ENCODE measurements at regions not wholly inside any gene's neighbourhood (a gene's known extent, or its start where the extent isn't known, plus 50 kb on each side); places are given as distances from the start of the nearest gene placed in this dataset.

DNA sequence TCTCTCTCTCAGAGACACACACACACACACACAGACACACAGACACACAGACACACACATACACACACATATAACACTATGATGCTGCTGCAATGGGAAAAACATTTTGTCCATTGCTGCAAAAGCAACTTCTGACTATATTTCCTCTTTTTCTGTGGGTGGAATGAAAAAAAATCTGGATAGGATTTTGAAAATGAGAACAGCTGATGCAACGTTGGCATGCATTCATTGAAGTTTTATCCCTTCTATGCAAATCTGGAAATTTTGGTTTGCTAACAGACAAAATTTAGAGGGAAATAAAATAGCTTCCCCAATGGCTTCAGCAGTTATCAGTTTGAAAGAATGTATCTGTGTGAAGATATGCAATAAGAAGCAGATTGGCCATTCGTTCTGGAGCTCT lies 763.4 kb upstream of the GRM7 start:
- Histone ChIP-seq H3K36me3 (no peaks in the 10 kb centered on the region), H3K9me3 (no peaks in the 10 kb centered on the region), H3K27me3 (no peaks in the 10 kb centered on the region), H3K4me1 (ENCODE audit: insufficient read depth) (no peaks in the 10 kb centered on the region), H3K27ac (no peak overlapping the region), H3K4me3 (no peak overlapping the region)
- 45 to 55% (median 47%) methylated on average over 2 of the region's 2 CpGs for WGBS, 3 donors
- intact Hi-C loops (cut with DNase I): no loop called here
- no peak for TF ChIP-seq POLR2A (IDR thresholded peaks at IDR 0.05)
- TF ChIP-seq EP300 (IDR thresholded peaks at IDR 0.05): no peak
- TF ChIP-seq, protein P1, sequence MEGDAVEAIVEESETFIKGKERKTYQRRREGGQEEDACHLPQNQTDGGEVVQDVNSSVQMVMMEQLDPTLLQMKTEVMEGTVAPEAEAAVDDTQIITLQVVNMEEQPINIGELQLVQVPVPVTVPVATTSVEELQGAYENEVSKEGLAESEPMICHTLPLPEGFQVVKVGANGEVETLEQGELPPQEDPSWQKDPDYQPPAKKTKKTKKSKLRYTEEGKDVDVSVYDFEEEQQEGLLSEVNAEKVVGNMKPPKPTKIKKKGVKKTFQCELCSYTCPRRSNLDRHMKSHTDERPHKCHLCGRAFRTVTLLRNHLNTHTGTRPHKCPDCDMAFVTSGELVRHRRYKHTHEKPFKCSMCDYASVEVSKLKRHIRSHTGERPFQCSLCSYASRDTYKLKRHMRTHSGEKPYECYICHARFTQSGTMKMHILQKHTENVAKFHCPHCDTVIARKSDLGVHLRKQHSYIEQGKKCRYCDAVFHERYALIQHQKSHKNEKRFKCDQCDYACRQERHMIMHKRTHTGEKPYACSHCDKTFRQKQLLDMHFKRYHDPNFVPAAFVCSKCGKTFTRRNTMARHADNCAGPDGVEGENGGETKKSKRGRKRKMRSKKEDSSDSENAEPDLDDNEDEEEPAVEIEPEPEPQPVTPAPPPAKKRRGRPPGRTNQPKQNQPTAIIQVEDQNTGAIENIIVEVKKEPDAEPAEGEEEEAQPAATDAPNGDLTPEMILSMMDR (IDR thresholded peaks at IDR 0.05): no peak
- no peak for DNase-seq

DNA sequence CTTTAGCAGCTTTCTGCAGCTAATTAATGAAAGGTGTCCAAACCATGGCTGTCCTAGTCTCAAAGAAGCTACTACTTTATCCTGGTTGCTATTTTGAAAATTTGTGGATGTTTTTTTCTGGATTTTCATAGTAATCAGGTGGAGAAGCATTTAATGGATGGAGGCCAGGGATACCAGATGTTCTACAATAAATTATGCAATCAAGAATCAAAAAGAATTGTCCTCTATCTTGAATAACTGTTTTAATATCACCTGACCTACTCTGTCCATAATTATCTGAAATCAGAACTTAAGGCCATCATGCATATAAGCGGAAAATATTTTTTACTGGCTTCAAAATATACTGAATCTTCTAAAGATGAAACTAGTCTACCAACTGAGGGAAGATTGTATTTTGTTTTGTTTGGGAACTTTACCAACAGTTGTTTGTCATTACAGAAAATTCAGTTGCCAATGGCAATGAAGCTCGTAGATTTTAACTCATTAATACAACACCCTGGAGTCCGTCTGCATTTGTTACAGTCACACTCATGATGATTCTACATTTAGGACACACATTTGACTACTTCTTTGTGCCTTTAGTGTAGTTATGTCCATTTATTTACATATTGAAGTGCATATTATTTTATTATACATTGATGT lies 762.3 kb upstream of the GRM7 start:
- intact Hi-C loops (cut with DNase I): no loop called here
- H3K36me3 ChIP-seq: no peaks in the 10 kb centered on the region
- no peak overlapping the region for H3K4me3 ChIP-seq
- DNase-seq: no peak
- WGBS, 3 donors: 64 to 71% (median 69%) methylated on average over 3 of the region's 3 CpGs
- no peak for TF ChIP-seq POLR2A (IDR thresholded peaks at IDR 0.05)
- no peak for TF ChIP-seq EP300 (IDR thresholded peaks at IDR 0.05)
- TF ChIP-seq, protein P1 (IDR thresholded peaks at IDR 0.05): no peak
- no peaks in the 10 kb centered on the region for H3K27me3 ChIP-seq
- no peaks in the 10 kb centered on the region for H3K4me1 ChIP-seq (ENCODE audit: insufficient read depth)
- no peaks in the 10 kb centered on the region for H3K9me3 ChIP-seq
- no peak overlapping the region for H3K27ac ChIP-seq

DNA sequence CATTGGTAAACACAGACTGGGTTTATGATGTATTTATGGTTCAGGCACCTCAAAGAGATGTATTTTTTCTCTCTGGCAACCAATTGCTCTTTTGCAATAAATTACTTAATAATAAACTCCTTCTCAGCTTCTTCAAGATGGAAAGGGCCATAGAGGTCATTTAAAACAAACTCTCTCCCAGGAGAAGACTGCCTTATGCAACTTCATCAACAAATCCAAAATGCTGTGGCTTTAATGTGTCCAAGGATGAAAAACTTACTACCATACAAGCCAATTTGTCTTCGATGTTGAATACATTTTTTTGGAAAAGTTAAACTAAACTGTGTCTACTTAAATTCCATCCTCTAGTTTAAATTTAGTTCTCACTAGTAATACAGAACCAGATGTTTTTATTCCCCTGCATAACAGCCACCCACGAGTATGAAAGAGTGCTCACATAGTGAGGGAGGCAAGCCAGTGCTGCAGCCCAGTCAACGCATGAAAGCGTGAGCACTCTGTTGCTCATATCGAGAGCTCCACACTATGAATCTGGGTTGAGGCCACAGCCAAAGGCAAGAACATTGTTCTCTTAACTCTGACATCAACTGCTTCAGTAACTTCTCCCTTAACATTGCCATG lies 761.3 kb upstream of the GRM7 start:
- H3K4me3 ChIP-seq: no peak overlapping the region
- no peaks in the 10 kb centered on the region for H3K27me3 ChIP-seq
- intact Hi-C loops (cut with DNase I): no loop called here
- H3K36me3 ChIP-seq: no peaks in the 10 kb centered on the region
- no peak for DNase-seq
- H3K4me1 ChIP-seq (ENCODE audit: insufficient read depth): no peaks in the 10 kb centered on the region
- no peak overlapping the region for H3K27ac ChIP-seq
- no peaks in the 10 kb centered on the region for H3K9me3 ChIP-seq
- WGBS, 3 donors: 5 to 9% (median 6%) methylated on average over 5 of the region's 5 CpGs
- TF ChIP-seq POLR2A (IDR thresholded peaks at IDR 0.05) (no peak), EP300 (IDR thresholded peaks at IDR 0.05) (no peak)
- TF ChIP-seq, protein P1 (IDR thresholded peaks at IDR 0.05): no peak

DNA sequence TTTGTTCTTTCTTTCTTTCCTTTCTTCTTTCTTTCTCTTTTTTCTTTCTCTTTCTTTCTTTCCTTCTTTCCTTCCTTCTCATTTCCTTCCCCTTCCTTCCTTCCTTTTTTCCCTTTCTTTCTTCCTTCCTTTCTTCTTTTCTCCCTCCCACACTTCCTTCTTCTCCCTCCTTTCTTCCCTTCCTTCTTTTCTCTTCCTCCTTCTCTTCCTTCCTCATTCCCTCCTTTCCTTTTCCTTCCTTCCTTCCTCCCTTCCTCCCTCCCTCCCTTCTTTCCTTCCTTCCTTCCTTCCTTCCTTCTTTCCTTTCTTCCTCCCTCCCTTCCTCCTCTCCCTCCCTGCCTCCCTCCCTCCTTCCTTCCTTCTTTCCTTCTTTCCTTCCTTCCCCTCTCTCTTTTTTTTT lies 755.7 kb upstream of the GRM7 start:
- H3K4me3 ChIP-seq: no peak overlapping the region
- no peaks in the 10 kb centered on the region for H3K27me3 ChIP-seq
- no peak for DNase-seq
- no peaks in the 10 kb centered on the region for H3K4me1 ChIP-seq (ENCODE audit: insufficient read depth)
- H3K27ac ChIP-seq: no peak overlapping the region
- no peak for TF ChIP-seq POLR2A (IDR thresholded peaks at IDR 0.05)
- TF ChIP-seq, protein P1 (IDR thresholded peaks at IDR 0.05): no peak
- no peak for TF ChIP-seq EP300 (IDR thresholded peaks at IDR 0.05)
- no peaks in the 10 kb centered on the region for H3K36me3 ChIP-seq
- H3K9me3 ChIP-seq: no peaks in the 10 kb centered on the region
- intact Hi-C loops (cut with DNase I): no loop called here
